HuH-7 (cell line): ENCODE measurements at regions not wholly inside any gene's neighbourhood (a gene's known extent, or its start where the extent isn't known, plus 50 kb on each side); places are given as distances from the start of the nearest gene placed in this dataset.
"Not testable (repeated sequence)": the region's sequence is repeated elsewhere in the genome, so short reads cannot be mapped to it uniquely, and the experiment has no call there.

ENCODE experiments used
- DNase-seq: peaks from one replicate; pipeline ENCODE4 v3.0.0; 2011; ENCODE audit warnings: low spot score

DNA sequence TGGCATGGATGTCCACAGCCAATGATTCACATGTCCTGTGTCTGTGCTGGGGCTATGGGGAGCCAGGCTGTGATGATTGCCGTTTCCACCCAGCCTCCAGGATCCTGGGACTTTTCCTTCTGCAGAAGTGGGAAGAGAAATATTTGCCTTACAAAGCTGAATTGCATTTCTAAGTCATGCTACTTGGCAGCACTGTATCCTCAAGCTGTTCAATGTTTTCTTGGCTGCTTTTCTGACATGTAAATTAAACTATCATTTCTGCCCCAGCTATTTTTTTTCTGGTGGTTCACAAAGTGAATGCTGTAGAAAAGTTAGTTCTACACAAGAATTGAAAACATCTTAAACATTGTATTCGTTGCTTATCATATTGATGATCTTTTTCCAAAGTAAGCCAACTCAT is 51.9 kb upstream of the TCERG1L start:
- DNase-seq: no peak

DNA sequence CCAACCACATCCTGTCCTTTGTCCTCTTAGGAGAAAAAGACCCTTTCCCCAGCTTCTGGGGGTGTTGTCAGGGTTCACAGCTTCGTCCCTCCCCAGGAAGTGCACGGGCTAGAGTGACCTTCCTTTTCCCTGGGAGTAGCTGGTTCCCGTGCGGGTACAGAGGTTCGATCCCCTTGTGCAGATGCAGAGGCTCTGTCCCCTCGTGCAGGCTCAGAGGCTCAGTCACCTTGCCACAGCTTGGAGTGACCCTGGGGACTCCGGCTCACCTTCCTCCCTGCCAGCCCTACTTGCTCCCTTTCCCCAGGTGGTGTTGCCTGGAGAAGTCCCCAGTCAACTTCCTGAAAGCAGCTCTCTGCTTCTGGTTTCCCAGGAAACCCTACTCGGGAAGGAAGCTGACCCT is 60.0 kb upstream of the TCERG1L start:
- no peak for DNase-seq

GRCh38 chr10:131381576-131381975 is 70.1 kb upstream of the TCERG1L start:
- DNase-seq: no peak

GRCh38 chr10:131385161-131385872 is 73.8 kb upstream of the TCERG1L start:
- DNase-seq: not testable (repeated sequence)

GRCh38 chr10:131387018-131387529 is 75.6 kb upstream of the TCERG1L start:
- no peak for DNase-seq

GRCh38 chr10:131391936-131392335 is 80.4 kb upstream of the TCERG1L start:
- no peak for DNase-seq

DNA sequence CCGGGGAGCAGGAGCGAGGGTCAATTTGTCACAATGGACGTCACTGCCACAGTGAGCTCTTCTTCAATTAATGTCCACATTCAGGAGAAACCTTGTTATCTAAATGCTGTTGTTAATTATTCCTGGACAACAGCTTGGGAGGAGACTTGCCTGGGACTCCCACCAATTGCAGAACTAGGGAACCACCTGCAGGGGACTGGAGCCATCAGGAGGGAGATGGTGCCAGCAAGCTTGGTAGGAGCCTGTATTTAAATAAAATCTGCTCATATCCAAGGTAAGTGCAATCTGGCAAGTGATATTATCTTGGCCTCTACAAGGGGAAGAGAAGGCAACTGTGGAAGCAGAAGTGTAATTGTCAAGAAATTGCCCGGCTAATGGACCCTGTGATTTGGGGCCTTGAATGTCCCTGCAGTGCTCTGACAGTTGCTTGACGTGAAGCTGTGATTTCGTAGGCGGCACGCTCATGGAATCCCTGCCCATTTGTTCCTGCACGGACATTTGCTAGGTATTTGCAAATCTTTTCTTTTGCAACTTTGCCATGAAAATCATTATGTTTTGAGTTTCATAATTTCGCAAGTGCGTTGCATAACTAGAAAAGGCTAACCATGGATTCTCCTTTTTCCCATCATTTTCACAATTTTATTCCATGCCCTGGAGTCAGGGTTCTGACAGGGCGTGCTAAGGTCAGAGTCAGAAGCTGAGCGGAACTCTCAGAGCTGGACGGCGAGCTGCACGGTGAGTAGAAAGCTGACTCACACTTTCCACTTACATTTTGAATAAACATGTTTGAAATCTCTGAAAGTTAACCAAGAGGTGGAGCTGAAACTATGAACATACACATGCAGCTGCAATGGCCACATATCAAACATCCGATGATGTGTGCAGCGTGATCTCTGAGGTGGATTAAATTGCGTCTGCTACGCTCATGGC is 84.9 kb upstream of the TCERG1L start:
- DNase-seq: no peak

GRCh38 chr10:131398166-131398565 is 86.6 kb upstream of the TCERG1L start:
- no peak for DNase-seq

DNA sequence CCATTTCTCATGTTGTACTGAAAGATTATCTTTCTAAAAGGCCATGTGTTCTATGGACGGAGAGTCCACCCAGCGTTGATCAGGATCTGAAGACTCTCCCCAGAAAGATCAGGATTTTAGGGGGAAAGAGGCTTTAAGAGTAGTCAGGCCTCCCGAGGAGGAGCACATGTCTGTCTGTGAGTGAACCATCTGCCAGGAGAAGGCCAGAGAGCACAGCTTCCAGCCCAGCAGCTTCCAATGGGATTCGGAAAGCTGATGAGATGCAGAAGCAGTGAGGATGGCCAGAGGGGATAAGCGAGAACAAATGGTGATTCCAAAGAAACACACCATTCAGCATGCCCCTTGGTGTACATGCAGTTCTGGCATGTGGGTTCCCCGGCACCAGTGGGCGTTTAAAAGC is 88.5 kb upstream of the TCERG1L start:
- no peak for DNase-seq

DNA sequence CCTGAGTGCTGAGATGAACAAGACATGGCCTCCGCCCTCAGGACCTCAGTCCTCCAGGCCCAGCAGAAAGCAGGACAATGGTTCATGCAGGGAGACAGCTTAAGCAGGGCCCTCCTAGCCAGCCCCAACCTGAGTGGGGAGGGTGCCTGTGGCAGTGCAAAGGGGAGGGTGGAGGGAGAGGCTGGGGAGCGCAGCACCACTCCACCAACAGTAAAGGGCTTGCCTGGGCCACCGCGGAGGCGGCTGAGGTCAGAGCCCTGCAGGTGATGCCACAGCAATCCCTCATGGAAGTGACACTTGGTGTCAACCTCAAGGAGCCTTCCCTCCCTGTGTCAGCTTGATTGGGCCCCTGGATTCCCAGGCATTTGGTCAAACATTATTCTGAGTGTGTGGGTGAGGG is 89.0 kb upstream of the TCERG1L start:
- DNase-seq: no peak

DNA sequence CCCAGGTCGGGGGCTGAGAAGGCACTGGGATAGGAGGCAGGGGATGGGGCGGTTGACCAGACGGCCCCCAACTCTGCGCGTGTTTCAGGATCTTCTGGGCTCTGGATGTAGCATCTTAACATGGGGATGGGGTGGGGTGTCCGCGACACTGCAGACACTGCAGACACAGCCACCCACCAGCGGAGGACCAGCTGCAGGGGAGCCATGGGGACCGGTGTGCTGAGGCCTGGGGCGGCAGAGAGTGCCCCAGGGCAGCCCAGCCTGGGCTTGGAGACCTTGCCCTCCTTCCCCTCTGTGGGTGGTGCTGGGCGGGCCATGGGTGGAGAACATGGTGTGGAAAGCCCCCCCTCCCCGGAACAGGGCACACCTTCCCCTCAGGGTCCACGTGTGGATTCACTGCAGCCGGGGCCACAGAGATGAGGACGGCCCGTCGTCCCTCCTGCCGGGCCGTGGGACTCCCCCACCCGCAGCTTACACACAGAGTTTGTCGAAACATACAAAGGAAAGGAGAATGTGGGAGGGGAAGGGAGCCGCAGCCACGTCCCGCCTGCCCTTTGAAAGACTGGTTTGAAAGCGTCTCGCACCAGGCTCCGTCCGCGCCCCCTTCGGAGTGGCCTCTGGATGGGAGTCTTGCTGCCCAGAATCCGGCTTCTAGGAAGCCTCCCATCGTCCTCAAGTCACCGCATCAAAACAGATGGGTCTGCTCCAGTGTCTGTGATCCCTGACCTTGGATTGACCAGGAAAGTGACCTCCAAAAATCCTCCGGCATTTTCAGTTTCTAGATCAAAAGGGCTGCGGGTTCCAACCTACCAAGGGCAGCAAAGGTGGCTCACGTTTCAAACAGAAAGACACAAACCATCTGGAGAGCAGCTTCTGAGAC is 91.5 kb upstream of the TCERG1L start:
- no peak for DNase-seq

- DNase-seq: no peak
These were observed 92.4 kb upstream of the TCERG1L start for GRCh38 chr10:131403936-131404335.

DNA sequence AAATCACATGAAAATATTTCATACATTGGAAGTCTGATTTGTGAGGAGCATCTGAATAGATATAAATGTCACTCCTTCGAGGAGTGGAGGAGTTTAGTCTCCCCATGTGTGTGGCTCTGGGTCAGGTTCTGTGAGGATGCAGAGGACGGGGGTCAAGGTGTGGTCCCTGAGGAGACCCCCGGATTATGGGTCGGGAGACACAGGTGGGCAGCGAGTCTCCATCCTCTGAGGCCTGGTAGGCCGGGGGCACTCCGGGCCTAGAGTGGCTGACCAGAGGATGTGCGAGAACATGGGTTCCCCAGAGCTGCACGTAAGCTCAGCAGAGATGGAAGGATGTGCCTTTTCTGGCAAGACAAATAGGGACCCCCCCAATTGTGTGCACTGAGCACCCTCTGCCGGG is 93.4 kb upstream of the TCERG1L start:
- no peak for DNase-seq

DNA sequence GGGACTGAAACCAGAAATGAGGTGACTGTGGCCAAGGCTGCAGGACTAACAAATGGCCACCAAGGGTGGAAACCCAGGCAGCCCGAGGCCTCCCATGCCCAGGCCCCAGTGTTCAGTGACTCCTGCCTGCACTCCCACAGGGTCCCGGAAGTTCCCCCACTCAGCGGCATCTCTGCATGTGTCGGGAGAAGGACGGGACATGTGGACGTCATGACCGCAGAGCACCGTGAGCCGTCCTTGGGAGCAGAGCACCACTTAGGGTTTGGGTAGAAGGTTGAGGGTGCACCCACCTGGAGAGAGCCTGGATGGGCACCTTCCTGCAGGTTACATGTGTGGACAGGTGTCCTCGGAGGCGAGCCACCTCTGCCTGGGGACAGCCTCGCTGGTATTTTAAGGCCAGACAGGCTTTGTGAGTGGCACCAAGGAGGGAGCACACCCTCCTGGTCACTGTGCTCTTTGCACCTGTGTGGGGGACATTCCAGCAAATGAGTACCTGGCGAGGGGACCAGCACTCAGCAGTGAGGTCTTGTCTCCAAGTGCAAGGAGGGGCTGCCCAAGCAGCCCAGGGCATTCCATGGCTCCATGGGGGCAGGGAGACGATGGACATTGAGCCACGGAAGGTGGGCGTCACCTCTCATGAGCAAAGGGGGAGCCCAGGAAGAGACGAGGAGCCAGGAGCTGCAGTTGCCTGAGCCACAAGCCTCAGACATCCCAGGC is 95.3 kb upstream of the TCERG1L start:
- no peak for DNase-seq

DNA sequence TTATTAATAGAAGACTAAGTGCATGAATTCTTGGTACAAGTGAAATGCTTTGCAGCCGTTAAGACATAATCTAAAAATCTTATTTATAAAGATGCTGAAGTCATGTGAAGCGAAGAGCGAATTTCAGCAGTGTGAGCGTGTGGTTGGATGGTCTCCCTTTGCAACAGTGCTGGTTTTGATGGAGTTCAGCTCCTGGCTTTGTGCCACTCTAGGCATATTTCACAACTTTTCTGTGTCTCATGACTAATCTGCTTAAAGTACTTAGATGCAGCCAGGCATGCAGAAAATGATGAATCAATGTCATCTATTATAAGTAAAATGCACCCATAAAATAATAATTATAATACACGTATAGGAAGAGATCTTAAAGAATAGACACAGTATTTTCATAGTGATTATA is 107.2 kb upstream of the TCERG1L start:
- no peak for DNase-seq

GRCh38 chr10:131419797-131420196 is 108.3 kb upstream of the TCERG1L start:
- no peak for DNase-seq

DNA sequence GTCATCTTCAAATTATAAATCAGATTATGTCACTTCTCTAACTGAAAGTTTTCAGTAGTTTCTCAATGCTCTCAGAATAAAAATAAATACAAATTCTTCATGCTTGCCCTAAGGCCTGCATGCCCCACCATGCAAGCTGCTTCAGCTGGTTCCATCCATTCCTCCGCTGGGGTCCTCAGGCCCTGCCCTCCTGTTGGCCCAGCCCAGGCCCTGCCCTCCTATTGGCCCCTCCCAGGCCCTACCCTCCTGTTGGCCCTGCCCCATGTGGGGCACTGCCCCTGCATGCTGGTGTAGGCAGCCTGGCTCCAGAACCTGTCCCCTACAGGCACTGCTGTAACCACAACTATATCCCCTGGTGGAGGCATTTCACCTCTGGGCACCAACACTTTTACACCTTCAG is 109.3 kb upstream of the TCERG1L start:
- no peak for DNase-seq

DNA sequence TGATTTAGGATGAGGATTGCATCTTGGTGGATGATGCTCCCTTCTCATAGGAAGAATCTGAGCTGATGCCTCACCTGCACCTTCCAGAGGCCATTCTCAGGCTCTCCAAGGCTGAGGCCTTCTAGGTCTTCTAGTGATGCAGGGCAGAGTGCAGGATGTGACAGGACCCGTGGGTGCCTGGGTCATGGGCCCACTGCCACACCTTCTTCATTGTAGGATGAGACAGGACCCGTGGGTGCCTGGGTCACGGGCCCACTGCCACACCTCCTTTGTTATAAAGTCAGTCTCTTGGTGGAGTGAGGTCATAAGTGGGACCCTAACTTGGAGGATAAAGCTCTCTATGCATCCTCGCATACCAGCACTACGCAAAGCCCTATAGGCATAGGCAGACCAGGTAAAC is 109.9 kb upstream of the TCERG1L start:
- DNase-seq: no peak

DNA sequence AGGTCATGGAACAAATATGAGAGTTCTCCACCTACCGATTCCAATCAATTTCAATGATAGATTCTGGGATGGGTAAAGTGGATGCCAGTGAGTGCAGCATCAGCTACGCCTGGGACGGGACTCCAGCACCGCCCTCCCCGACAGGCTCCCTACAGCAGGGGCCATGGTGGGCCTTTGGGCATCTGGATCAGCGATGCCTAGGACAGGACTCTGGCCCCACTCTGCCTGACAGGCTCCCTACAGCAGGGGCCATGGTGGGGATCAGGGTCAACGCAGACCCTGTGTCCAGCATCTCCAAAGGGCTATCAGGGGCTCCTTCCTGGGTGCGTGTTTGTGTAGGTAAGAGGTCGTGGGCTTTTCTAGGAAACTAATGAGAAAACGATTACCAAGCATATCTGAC is 111.2 kb upstream of the TCERG1L start:
- DNase-seq: no peak

DNA sequence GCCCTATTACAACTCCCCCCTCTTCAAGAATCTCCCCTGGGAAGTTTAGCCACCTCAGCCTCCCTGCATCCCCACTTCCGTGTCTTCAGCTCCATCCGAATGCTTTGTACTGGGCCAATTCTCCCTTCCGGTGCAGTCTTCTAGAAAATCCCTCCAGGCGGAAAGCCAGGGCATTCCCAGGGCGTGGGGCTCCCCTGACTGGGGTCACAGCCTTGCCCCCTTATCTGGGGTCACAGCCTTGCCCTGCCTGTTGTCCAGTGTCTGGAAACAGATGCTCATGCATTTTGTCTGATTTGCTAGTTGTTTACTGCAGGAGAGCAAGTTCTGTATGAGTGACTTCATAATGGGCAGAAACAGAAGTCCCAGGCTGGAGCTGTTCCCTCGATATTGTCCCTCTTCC is 112.5 kb upstream of the TCERG1L start:
- DNase-seq: no peak

DNA sequence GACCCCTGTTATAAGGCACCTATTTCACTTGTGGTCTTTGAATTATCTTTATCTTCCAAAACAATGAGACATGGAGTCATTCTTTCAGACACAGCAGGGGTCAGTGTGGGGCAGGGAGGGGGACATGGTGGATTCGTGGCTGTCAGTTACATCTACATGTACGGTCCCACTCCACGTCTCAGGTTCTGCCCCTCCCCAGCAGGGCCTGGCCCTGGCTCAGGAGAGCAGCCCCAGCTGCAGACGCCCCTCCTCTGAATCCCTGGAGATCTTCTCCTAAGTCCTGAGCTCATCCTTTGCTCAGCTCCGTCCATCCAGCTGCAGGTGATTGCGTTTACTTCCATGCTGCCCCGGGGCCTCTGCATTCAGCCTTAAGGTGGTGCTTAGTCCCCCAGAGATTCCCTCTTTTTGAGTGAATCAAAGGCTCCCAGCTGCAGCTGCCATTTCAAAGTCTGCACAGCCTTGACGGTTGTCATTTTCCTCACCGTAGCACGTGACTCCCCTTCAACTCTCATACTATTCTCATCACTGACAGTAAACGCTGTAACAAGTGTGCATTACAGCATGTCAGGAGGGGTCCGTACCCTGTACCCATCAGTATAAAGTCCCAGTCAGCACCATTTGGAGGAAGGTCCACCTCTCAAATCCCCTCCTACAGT is 113.4 kb upstream of the TCERG1L start:
- DNase-seq: no peak
